HG03378 (cell line): ENCODE measurements at regions not wholly inside any gene's neighbourhood (a gene's known extent, or its start where the extent isn't known, plus 50 kb on each side); places are given as distances from the start of the nearest gene placed in this dataset.
A peak's percentile ranks its signal among the peaks of the same experiment; 100 is the strongest.

Experiments used
- ATAC-seq: cut with Tn5 transposase; IDR thresholded peaks from one replicate; pipeline ENCODE4 v1.9.1; 2021; ENCODE audit warnings: mild to moderate bottlenecking, moderate library complexity; ENCODE audit not compliant: unreplicated experiment

DNA sequence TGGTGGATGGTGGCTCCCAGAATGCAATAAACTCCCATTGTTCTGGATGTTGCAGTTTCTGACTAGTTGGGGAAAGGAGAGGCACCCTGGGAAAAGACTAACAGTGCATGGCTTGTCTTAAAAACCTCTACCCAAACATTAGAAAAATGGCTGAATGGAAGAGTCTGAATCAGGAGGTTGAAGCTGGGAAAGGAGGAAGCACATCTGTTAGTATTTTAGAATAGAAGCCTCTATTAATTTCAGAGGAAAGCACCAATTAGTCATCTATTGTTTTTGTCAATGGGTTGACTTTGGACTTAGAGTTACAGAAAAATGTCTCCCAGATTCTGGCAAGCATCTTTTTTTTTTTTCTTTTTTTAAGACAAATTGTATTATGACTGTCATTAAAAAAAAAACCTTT, 56.1 kb upstream of the ELMO1 start:
- ATAC-seq = no peak

DNA sequence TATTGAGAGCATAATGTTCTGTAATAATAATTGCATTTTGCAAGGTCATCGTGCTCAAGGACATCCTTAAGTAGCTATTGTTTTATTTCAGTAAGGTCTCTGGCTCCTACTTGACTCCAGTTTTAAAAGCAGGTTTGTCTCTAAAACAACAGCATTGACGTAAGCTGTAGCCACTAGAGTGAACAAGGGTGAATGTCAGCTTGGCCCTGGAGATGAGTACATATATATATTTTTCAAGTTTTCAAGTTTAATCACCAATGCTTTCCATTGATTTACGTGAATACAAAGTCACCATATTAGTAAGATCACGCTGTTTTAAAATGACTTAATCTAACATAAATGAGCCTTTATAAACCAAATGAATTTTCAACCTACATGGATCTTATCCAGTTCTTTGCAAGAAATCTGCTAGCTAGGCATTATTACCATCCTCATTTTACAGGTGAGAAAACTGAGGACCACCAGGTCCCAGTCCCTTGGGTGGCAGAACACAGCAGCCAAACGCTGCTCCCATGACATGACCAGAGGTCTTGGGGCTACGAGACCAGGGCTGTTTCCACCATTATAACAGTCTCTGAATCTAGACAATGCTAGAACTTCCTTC, 57.2 kb upstream of the ELMO1 start:
- ATAC-seq = no peak

DNA sequence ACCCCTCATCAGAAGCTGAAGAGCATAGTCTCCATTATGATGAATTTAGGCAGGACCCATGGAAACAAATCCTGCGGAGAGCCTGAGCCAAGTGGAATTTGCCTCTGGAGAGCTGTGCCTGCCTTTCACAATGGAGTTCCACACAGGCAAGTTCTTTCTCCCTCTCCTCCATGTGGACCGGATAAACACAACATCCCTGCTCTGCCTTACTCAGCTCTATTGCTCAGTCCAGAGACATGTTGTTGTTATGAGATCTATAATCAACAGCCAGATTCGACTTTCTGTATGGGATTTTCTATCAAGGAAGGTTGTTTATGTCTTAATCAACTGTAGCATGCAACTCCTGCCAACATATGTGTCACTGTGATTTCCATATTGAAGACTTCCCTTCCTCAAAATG, 59.5 kb upstream of the ELMO1 start:
- no peak for ATAC-seq

DNA sequence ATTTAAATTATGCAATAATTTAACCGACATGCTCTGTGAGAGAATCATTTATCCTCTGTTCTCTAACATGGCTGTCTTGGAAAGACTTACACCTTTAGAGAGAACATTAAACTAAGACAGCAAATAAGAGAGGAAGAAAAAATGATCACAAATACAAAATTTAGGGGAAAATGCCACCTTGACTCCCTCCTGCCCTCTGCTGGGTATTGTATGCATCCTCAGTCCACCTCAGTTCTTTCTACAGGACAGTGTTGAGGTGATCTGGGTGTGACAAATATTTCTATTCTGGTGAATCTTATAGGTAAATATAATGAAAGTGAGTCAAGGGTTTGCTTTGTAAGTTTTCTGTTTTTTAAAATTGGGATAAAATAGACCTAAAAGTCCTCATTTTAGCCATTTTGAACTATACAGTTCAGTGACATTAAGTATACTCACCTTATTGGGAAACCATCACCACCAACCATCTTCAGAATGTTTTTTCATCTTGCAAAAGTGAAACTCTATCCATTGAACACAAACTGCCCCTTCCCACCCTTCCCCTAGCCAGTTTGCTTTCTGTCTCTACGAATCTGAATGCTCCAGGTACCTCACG, 61.5 kb upstream of the ELMO1 start:
- no peak for ATAC-seq

DNA sequence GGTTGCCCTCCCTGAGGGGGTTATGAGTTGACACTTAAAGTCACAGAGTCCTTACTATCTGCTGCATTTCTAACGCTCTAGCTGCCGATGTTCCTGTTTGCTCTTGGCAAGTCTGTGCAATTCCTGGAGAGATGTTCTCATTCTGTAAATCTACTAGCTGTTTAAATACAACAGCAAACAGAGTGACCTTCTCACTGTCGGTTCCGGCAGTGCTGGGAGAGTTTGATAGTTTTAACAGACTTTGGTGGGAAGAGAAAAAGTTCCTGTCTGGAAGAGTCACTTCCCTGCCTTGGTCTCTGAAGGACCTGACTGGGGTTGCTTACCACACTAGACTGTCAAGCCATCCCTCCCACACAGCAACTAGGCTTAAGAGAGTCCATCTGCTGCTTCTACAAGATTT, 63.3 kb upstream of the ELMO1 start:
- ATAC-seq = no peak

DNA sequence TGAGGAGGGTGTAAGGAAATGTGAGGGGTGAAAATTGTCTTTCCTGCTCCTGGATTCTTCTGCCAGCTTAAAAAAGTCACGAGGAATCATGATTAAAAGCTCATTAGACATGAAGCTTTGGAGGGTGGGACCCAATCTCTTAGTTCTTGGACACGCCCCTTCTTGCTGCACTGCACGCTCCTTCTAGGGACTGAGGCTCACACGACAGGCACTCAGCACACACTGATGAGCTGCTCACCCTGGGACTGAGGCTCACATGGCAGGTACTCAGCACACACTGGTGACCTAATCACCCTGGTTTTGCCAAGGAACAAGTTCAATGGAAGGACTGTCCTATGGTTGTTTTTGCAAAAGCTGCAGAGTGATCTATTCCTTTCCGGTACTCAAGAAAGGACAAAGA, 65.8 kb upstream of the ELMO1 start:
- no peak for ATAC-seq

DNA sequence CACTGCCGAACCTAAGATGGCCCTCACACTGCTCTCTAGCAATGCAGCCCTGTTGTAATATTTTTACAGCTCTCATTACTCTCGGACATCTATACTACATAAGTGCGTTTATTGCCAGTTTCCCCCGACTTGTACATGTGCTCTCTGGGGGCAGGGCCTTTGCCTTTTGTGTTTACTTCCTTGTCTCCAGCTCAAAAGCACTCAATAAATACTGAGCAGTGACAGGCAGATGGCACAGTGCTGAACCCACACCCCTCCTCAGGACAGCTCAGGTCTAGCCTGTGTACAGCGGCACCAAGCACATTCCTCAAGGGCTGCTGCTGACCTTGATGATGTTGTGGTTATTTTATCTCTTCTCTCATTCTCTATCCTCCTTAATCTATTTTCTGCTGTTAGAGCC, 68.0 kb upstream of the ELMO1 start:
- ATAC-seq = no peak

DNA sequence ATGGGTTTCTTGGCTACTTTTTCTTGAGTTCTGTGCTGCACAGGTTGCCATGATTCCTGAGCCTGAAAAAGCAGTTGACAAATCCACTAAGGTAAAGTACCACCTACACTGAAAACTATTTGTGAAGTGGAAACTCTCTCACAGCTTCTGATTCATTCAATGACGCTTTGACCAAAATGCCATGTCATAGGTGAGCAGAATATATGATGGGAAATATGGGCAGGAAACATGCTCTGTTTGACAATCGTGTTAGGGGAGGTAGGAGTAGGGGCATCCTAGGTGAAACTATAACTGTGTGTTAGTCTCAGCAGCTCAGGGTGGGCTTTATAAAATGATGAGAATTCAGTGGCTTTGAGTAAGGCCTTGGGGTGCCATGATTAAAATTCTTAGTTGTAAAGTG, 69.6 kb upstream of the ELMO1 start:
- ATAC-seq = no peak

DNA sequence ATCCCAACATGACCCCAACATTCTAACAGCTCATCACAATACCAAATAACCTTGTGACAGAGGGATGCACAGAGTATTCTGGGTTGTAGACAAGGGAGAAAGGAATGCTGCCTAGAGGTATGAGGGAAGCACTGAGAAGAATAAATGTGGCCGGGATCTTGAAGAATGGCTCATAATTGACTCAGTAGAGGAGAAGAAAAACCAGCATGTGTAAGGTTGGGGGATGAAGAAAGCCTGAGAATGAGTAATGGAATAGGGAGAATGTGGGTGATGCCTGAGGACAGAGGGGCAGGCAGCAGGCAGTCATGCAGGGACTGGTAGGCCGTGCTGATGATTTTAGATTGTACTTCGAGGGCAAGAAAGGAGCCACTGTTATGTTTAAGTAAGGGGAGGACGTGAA, 75.4 kb upstream of the ELMO1 start:
- ATAC-seq = no peak

DNA sequence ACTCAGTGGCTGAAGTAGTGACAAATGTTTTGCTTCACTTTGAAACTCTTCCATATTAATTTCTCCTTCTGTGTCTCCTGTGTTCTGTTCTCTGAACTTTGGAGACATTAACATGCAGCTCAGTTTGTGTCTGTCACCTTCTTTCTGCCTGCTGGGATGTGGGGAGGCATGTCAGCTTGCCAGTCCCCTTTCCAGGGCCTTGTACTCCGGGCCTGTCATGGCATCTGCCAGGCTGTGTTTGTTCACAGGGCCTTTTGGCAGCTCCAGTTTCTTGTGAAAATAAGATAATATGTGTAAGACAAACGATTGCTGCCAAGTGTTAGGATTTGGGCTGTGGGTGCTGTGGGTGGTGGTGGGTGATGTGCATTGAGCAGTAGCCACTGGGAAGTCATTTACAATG, 76.1 kb upstream of the ELMO1 start:
- no peak for ATAC-seq

DNA sequence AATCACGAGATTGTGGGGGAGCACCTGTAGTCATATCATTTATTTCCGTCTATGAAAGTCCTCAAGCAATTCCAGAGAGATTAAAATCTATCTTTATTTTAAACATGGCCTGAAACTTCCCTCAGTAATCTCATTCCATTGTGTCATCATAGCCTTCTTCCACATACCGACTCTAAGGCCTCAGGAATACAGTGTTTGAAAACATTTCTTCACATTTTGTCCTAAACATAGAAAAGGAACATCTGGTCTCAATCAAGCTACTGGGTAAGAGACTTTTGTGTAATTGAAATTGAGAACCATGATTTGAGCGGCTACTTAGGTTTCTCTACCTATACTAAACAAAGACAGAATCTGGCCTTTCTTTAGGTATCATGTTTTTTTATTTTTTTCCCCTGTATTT, 78.0 kb upstream of the ELMO1 start:
- no peak for ATAC-seq

DNA sequence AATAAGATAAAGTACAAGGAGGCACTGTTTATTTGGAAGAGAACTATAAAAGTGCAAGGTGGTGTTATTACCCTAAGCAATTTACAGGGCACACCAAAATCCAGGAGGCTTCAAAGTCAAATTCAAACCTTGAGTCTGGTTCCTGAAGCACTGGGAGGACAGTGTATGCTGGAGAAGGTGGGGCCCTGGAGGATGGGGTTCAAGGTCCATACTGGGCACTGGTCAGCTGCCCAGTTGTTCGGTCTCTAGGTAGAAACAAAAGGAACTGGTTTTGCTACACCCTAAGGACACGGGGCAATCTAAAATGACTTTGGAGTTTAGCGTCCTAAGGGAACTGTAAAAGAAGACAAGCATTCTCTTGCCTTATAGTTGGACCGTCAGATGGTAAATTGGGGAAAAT, 78.4 kb upstream of the ELMO1 start:
- ATAC-seq = no peak

DNA sequence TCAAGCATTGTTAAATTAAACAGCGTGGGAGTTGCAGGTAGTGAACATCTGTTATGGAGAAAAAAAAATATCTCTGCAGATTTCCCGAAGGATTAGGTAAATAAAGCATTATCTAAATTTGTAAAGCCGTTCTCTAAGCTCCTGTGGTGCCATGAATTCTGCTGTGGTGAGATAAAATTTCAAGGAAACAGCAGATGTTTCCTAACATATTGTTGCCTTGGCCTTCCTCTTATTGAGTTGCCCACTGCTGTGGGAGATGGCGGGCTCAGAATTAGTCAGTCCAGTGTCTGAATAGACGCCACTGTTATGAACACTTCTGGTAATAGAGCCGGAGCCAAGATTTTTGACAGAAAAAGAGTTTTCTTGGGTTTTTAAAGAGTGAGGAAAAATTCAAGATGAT, 82.6 kb upstream of the ELMO1 start:
- ATAC-seq = no peak

DNA sequence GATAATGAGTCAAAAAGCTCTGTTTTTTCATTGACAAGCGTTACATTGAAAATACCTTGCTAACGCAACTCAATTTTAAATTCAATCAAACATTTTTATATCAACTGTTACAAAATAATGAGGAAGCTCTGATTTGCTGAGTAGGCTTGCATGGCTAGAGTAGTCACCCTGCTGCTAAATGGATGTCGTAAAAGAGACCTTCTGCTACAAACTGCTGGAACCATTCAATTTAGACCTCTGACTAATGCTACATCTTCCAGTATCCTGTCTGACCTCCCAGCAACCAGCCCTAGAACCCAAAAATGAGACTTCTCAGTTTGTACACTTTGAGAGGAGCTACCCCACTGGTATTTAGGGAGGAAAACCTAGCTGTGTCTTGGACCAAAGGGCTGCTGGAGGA, 84.0 kb upstream of the ELMO1 start:
- no peak for ATAC-seq

DNA sequence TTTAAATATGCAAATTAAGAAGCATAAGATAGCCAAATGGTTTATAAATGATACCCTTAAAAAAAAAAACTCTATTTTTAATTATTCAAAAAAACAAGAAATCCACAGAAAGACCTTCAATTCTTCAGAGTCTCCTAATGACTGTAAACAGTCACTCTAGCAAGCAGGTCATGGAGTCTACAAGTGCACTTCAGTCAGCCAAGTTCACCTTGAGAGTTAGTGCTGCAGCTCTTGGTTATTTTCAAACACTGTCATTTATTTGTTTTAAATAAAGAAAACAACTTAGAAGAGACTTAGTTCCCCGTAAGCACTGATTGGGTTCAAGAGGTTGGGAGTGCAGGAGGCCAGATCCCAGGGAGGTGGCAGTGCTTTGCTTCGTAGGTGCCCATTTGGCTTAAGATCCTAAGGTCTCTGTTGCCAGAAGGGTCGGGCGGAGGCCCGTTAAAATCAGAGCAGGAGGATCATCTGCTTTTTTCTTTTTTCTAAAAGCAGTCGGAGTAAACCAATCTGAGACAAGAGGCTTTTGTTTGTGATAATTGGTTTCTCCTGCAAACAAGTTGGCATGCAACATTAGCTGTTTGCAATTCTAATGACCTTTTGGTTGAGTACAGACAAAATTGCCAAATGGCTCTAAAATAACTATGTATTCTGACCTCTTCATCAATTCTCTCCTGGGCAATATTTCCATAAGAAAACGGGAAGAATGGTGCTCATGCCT, 86.4 kb upstream of the ELMO1 start:
- ATAC-seq = no peak

DNA sequence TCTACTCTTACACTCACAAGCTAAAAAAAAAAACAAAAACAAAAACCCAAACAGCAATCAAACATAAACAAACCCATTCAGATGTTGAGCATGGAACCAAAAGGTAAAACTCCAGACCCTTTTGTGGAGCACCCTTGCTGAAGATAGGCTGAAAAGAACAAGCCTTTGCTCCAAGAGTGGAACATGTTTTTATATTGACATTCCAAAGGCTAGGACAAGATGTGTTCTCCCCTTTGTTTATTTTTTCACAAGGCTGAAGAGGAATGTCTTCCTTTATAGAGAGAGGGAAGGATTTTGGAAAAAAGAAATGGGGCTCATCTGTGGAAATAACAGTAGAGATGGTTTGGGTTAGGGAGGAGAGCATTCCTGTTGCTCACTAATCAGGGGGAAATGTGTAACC, 87.2 kb upstream of the ELMO1 start:
- no peak for ATAC-seq

DNA sequence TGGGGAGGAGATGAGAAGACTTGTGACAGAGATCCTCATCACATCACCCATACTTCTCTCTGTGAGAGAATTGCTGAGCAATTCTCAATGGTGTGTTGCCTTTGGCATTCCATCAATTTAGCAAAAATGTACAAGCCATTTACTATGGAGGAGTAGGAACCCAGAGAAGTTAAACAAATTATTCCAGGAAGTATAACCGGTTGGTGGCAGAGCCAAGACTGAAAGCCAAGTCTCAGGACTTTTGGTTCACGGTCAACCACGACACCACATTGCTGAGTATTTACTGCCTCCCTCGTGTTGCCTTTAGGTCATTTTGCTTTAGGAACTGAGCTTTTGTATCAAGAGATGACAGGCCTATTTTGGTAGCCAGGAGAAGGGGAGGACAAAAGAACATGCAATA, 88.0 kb upstream of the ELMO1 start:
- no peak for ATAC-seq

DNA sequence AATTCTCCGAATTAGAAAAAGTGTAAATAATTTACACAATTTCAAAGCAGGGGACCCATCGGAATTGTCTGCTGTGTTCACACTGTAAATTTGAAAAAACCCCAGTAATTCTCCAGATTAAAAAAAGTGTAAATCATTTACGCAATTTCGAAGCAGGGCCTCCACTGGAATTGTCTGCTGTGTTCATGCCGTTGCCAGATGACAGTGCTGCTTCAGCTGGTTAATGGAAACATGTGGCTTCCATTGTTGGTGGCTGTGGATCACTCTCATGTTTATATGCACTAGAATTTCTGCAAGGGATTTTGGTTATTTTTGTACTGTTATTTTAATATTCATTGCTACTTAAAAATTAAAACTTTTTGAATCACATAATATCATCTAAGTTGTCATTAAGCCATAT, 88.8 kb upstream of the ELMO1 start:
- ATAC-seq = no peak

DNA sequence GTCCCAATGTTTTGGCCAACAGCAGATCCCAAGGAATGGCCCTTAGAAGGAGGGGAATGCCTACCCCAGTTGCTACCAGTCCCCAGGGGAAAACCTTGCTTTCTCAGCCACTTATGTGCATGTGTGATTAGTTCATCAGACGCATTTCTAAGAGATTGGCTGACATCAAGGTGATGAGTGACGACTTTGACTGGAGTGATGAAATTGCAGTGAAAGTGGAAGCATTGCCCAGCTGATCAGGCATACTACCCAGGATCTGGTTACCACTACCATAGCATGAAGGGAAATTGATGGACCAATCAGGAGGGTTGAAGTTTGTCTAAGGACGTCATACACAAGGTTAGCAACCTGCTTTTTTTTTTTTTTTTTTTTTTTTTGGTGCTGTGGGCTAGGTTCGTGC, 90.3 kb upstream of the ELMO1 start:
- no peak for ATAC-seq

DNA sequence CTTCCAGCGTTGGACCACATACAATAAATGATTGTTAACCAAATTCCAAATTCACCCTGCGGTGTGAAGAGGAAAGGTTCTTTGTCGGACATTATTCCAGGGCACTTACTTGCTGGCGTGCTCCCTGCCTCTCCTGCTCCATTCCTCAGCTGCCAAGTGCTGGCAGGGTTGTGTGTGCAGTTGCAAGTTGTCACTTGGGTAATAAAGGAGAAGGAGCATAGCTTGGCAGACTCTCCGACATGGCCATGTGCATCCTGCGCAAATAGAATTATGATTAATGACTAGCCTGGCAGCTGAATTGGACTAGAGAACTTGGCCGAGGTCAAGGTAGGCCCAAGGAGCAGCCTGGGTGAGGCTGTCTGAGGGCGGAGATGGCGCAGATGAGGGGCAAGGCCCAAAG, 92.3 kb upstream of the ELMO1 start:
- no peak for ATAC-seq

DNA sequence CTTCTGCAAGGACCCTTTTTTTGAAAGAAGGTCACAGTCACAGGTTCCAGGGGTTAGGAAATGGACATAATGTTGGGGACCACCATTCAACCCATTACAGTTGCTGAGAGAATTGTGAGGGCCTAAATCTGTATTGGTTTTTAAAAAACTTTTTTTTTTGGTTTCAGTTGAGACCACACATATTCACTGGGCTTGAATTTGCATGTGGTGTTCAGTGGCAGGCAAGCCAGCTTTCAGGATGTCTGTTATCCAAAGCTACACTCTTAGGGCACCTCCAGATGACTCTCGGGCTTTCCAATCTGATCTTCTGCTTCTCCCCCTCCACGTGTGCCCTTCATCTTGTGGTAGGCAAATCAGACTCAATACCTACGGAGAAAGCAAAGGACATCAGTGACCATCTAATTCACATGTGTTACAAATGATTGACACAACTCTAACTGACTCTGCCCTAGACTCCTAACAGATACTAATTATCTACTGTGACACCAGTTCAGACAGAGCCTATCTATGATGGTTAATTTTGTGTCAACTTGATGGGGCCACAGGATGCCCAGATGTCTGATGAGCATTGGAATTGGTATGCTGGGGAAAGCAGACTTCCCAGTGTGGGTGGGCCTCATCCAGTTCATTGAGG, 93.3 kb upstream of the ELMO1 start:
- ATAC-seq = peak; percentile 77
